Fibroblast of skin of right quadriceps (primary cell): ENCODE measurements at regions not wholly inside any gene's neighbourhood (a gene's known extent, or its start where the extent isn't known, plus 50 kb on each side); places are given as distances from the start of the nearest gene placed in this dataset.
"Not testable (repeated sequence)": the region's sequence is repeated elsewhere in the genome, so short reads cannot be mapped to it uniquely, and the experiment has no call there.

Source experiments
- DNase-seq: peaks from one replicate; pipeline ENCODE4 v3.0.0-alpha.2; 2013

DNA sequence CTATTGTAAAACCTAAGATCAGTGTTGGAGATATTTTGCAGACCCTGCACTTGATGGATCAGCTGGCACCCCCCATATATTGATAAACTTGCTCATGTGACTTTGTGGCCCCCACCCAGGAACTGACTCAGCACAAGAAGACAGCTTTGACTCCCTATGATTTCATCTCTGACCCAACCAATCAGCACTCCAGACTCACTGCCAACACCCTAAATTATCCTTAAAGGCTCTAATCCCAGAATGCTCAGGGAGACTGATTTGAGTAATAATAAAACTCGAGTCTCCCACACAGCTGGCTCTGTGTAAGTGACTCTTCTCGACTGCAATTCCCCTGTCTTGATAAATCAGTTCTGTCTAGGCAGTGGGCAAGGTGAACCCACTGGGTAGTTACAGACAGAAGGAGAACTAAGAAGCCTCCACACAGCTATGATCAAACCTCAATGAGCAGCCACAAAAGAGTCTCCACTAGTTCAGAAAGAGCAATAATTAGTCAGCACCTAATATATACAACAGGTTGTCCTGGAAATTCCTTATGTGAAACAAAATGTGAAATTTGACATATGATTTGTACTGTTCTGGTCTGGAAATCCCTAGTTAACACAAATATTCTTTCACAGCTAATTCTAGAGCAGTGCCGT is 52.2 kb downstream of the ACTL7B start:
- DNase-seq = no peak

DNA sequence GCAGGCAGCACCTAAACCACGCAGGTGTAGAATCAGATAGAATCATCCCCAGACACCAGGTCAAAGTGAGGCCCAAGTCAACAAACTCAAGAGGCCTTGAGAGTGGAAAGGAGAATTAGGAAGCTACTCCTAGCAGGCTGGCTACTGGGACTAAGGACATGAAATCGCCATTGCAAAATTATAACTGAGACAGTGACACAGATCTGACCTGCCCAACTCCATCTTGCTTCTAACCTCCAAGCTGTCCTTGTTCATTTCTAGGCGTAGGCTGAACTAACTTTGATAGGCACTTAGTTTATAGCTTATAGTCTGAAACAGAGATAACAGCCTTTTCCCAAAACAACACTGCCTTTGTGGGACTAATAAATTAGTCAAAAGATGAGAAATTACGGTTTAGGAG is 52.8 kb downstream of the ACTL7B start:
- no peak for DNase-seq

DNA sequence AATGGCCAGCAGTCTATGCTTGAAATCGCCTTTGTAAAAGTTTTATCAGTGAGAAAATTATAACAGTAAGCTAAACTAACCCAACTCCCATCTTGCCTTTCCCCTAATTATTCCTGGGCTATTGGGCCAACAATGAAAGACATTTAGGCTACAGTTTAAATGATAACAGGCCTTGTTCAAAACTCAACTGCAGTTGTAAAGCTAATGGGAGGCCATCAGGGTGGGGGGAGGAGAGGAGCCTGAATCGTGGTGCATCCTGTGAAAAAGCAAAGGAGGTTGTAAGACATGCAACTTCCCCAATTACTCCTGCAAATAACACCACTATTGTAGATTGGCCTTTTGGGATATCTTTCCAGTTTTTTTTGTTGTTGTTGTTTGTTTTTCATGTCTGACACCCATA is 53.8 kb downstream of the ACTL7B start:
- DNase-seq = no peak

DNA sequence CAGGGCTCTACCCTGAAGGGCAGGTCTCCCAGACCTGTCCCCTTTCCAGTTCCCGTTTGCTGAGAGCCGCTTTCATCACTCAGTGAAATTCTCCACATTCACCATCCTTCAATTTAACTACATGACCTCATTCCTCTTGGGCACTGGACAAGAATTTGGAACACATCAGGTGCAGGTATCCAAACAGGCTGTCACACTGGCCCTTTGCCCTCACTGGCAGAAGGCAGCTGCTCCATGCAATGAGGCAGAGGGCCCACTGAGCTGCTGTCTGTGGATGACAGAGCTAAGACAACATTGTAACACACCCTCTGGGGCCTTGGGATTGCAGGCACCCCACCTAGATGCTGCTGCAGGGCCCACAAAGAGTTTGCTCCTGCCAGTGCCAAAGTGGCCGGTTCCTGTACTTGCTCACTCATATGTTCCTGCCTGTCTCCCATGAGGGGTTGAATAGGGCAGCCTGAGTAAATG is 55.1 kb downstream of the ACTL7B start:
- no peak for DNase-seq

DNA sequence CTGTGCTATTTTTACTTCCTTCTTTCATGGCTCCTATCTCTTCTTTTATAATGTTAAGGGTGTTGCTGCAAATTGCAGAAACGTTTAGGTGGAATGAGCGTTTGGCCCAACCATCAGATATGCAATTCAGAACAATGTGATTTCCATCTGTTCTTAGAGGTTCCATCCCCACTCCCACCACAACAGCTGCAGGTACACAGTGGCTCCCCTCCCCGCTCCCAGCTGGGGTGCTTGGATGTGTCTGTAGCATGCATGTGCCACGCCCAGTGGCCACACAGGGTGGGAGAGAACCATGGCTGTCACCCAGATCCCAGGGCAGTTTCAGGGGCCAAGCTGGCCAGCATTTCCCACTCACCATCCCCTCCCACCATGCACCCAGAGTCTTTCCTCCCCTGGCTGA is 62.2 kb downstream of the ACTL7B start:
- no peak for DNase-seq

DNA sequence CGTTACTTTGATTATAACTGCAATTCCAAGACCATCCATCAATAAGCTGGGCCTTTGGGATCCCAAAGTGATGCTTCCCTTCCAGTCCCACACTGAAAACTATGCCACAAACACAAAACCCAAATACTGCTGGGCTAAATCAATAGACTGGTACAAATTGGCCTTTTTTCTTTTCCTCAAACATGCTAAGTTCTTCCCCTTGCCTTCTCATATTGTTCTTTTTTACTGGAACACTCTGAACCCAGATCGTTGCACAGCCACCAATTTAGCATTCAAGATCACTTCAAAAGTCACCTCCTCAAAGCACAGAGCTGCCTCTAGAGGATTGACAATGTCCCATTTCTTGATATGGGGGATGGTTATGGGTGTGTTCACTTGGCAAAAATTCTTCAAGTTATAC is 66.0 kb downstream of the ACTL7B start:
- DNase-seq = no peak

DNA sequence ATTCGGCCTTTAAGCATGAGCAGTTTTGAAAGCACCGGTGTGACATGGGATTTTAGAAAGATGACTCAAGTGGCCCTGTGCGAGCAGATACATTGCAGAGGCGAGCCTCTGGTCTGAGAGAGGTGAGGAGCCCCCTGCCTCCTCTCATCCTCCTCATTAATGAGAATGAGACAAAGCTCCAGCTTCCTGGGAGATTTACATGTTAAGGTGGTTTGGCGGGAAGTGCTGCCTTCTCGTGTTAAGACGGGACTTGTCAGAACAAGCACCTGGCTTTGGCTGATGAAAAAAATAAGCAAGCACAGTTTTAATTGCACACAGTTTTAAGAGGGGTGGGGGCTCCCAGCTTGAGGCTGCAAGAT is 68.1 kb downstream of the ACTL7B start:
- DNase-seq = no peak

DNA sequence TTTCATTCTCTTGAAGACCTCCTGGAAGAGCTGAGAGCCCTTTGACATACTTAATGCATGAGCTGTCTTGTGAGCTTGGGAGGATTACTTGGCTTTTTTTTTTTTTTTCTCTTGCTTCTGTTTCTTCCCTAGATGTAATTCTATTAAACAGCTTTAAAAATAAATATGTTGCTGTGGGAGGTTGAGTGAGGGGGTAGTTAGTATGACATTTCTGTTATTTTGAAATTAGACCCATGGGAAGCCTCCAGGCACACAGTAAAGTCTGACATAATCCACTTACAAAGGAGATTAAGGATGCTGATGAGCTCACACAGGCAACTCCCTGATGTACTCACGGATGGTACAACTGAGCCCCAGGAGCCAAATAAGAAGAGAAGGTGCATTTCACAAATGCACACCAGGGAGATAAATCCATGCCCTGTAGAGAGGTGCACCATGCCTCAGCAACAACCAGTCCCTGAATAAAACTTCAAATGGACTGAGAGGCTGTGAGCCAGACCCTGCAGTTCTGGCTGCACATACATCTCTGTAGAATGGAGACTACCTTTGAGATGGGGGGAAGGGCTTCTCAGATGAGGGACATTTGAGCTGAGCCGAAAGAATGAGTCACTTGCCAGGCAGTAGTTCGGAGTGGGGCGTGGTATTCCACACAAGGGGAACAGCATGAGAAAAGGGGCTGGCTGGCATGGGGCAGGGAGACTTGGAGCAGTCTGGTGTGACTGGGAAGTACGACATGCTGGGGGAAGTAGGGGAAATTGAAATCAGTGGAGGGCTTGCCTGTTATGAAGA is 68.7 kb downstream of the ACTL7B start:
- DNase-seq = peak; percentile 84

DNA sequence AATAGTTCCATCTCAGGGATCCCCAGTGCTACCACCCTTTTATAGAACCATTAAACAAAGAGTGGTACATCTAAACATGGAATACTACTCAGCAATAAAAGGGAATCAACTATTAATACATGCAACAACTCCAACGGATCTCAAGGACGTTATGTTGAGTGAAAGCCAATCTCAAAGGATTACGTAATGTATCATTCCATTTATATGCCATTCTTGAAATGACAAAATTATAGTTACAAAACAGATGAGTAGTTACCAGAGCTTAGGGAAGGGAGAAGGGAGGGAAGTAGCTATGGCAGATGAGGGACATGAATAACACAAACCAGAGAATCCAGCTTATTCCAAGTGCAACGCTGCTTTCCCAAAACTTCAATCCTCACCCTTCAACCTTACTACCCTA is 69.5 kb downstream of the ACTL7B start:
- peak; percentile 19 for DNase-seq

DNA sequence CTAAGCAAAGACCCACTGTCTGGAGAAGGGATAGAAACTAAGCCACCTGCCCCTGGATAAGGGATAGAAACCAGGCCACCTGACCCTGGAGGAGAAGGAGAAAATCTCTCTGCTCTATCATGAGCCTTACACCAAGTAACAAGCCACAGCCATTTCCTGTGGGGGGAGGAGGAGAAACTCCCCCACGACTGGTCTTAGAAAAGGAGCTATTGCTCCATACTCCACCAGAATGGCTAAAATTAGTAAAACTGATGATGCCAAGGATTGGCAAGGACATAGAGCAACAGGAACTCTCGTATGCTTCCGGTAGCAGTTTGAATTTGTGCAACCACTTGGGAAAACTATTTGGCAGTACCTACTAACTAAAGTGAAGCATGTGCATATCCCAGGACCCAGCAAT is 70.8 kb downstream of the ACTL7B start:
- DNase-seq = peak; percentile 85

DNA sequence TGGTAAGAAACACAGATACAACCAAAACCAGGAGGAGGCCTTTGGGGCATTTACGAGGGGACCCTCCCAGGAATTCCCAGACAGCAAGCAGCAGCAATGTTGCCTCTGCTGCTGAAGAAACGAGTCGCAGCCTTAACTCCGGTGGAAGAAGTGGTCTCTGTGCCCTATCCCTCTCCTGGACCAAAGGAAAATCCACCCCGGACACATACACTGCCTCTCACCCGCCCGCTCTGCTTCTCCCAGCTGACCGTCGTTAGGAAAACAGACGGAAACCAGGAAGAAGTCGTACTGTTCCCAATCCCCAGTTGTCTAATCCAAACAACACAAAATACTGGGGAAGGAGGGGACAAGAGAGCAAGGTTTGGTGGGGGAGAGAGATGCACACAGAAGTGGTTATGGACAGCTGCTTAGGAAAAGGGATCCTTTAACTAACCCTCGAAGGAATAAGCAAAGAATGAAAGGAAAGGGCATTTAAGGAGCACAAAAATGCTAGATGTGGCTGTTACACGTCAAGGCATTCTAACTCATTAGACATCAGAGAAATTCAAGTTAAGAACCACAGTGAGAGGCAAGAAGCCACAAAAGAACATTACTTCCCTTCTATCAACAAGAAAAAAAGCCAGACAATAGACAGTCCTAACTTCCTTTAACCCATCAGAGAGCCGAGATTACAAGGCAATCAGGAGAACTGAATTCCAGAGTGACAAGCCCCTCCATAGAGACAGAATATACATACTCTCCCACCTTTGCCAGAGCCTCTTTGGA is 71.9 kb downstream of the ACTL7B start:
- no peak for DNase-seq

DNA sequence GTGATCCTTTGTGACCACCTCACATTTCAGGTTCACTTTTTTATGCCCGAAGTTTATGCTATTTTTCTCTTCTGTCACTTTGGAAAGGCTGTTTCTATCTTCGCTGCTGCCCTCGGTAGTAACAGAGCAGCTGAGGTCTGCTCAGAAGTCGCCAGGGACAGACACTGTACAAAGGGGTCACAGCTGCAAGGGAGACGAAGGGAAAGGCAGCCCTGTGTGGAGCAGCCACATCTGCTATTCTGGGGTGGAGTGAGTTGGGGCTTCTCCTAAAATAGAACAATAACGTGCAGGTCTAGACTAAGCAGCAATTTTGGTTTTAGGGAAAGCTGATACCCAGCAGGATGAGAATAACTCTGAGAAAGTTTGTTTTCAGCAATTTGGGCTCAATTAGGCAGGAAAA is 72.5 kb downstream of the ACTL7B start:
- DNase-seq = no peak

DNA sequence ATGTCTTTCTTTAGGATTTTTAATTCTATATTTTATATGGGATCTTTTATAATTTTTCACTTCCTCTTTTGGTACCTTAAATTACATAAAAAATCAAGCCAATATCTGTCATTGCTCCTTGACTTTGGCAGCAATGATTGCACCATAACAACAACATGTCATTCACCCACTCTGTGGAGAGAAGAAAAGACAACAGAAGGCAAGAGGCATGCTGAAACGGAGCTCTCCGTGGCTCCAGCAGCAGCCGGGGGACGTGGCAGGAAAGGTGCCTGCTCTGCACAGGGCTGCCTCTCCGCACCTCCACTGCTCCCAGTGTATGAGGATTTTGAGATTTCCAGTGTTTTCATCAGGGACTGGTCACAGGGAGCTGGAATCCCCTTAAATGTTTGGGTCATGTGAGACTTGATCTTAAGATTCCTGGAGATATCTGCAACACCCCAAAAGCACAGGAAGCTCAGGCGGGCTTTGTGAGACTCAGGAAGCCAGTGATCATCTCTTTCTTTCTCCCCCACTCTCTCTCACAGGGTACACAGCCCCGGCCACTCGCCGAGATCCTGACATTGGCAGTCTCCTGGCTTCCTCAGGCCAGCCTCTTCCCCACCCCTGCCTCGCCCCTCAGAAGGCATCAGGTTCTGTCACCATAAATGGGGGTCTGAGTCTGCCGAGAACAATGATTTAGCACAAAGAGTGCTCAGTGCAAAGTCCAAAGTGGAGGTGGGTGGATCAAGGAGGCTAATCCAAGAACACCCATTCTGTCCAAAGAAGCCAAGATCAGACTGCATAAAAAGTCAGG is 74.6 kb downstream of the ACTL7B start:
- DNase-seq = no peak

DNA sequence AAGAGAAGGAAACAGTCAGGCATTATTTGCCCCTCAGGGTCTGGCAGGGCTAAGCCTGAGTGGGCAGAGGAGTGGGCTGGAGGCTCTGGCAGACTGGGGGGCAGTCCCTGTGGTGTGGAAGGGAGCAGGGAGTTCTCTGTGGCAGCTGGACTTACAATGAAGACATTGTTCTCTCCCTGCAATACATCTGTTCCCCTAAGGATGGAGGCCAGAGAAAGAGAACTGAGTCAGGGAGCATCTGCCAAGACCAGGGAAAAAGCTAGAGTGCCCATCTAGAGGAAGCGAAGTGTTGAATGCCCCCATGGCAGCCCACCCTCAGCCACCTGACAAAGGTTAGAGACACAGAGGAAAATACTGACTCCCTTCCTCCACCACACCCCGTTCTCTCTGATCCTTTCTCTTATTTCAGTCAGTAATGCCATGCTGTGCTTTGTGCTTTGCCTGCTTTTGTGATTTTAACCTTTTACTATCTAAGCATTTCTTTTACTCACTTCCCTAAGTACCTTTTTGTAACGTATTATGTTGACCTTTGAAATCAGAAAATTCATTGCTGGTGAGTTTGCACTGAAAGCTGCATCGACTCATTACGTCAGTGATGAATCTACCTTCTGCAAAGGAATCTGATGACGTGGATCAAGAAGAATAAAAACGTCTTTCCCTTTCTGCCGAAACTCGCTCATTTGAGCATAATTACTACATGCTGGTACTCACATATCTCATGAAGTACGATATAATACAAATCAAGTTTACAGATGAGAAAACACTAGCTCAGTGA is 76.0 kb downstream of the ACTL7B start:
- no peak for DNase-seq

DNA sequence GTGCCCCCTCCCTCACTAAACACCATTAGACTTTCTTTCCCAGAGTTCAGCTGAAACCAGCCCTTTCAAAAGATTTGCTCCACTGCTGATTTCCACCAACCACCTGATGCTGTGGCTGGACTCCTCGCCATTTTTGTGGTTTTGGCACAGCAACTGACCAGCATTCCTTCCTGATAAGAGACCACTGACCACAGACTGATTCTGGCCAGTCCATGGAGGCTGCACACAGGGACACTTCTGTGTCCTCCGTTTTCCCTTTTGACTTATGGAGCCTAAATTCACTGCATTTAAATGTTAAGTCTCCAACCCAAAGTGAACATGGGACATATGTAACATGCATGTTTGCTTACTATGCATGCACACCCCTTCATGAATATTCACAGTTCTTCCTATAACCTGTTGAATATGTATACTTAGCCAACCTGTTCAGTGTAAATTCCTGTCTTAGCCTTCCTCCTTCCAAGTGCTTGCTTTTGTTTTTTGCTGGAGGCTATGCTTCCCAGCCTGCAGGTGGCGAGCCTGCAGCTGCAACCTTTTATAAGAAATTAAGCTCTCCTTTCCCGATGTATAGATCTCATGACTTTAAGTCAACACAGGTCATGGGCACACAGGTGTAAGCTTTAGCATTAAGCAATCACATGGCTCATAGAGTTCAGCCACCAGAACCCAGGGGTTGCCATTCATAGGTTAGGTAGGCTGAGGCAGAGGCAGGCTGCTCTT is 78.7 kb downstream of the ACTL7B start:
- peak; percentile 19 for DNase-seq

DNA sequence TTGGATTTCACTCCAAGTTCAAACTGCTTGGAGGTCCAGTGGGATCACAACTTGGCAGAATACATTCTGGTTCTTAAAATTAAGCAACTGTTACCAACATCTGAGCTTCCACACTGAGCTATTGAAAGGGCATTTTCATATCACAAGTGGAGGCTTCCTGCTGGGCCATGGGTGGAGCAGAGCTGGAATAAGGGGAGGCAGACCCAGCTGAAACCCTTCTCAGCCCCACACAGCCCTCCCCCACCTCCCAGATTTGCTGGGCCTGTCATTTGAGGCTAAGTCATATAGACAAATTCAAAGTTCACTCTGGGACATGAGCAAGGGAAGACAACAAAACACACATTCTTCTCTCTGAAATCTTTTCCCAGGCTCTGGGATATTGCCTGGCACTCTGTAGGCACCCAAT is 79.9 kb downstream of the ACTL7B start:
- no peak for DNase-seq

DNA sequence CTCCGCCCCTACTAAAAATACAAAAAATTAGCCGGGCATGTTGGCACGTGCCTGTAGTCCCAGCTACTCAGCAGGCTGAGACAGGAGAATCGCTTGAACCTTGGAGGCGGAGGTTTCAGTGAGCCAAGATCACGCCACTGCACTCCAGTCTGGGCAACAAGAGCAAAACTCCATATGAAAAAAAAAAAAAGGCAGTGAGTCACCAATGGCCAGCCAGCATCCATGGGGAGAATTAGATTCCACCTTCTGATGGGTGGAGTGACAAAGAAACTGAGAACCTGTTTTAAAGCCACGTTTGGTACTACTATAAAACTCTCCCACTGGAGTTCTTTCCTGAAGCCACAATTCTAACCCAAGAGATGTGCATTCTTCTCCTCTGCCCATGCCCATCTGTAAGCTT is 81.7 kb downstream of the ACTL7B start:
- DNase-seq = not testable (repeated sequence)

DNA sequence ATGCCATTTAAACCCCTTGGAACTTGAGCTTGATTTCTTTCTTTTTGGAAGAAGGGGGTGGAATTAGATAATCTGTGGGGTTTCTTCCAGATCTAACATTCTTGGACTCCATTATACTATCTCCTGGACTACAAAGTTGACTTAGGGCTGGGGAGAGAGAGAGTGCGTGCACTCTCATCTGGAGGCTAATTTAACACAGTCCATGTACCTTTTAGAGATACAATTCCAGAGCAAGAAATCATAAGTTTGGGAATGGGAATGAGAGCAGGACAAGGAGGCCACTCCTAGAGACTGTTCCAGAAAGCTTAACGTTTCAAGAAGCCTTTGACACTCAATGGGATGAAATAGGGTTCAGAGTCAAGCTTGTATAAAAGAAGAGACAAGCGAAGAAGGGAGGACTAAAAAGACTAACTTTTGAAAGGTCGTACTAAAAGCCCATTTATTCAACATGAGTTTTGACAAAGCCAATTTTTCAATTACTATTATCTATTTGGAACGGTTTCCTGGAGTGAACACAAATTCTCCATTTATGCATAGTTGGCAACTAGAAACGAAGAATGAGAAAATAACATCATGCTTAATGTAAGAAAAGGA is 83.4 kb downstream of the ACTL7B start:
- DNase-seq = no peak

DNA sequence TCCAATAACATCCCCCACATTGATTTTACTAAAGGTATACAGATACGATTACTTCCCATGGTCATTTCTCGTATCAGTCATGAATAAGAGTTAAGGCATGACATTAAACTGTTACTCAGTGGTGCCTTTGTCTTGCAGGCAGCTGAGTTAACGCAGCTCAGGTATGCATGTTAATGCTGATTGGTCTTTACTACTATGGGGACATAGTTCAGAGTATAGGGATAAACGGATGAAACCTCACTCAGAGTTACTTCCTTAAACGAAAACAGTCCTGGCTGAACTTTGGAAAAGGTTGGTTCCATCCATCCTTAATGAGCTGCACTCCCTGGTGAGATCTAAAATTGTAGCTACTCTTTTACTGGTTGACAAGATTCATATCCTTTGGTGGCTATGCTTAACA is 87.0 kb downstream of the ACTL7B start:
- DNase-seq = no peak

DNA sequence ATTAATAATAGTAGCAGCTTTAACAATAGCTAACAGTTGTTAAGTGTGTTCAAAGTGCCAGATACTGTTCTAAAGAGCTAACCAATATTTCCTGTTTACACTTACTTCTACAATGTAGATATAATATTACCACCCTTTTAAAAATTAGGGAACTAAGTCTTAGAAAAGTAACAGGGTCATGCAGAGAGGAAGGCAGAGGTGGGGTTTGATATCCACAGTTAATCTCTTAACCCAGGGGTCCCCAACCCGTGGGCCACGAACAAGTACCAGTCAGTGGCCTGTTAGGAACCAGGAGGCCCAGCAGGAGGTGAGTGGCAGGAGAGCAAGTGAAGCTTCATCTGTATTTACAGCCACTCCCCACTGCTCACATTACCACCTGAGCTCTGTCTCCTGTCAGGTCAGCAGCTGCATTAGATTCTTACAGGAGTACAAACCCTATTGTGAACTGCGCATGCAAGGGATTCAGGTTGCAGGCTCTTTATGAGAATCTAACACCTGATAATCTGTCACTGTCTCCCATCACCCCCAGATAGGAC is 89.1 kb downstream of the ACTL7B start:
- DNase-seq = no peak

DNA sequence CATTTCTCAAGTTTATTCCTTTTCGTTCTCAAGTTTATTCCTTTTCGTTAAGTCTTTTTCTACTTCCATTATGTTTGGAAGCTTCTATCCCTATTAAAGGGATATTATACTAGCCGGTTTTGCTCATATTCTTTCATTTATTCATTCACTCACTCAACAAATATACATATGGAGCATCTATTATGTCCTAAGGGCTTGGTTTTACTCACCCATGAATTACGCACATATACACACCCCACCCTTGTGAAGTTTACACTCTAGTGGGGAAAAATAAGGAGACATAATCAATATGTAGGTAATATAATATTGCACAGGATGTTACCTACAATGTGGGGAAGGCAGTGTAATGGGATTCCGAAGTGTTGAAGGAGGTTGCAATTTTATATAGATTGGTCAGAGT is 90.5 kb downstream of the ACTL7B start:
- no peak for DNase-seq
